Body of pancreas (tissue), 4 donors: ENCODE measurements at regions not wholly inside any gene's neighbourhood (a gene's known extent, or its start where the extent isn't known, plus 50 kb on each side); places are given as distances from the start of the nearest gene placed in this dataset.
"Not testable (repeated sequence)": the region's sequence is repeated elsewhere in the genome, so short reads cannot be mapped to it uniquely, and the experiment has no call there.

Experiments
- ATAC-seq: fragments of 150-250 bp; one replicate; pipeline ENCODE4 v1.9.1; 2016
- DNase-seq, 4 donors: peaks; one replicate each; pipeline ENCODE4 v3.0.0-alpha.2; 2019
- H3K27ac ChIP-seq, 4 donors: fragments of 200-600 bp; sonication (generic); 1 replicate in 3 of 4; 2 replicates in 1 of 4; pipeline versions ENCODE4 v1.5.1 to v1.6.1; 2016 to 2019; ENCODE audit warnings: mild to moderate bottlenecking in 1 of 4, mixed read lengths in 1 of 4, moderate library complexity in 1 of 4
- H3K27me3 ChIP-seq, 2 donors: fragments of 200-600 bp; sonication (generic); one replicate each; pipeline ENCODE4 v1.6.0; 2016; ENCODE audit warnings: mild to moderate bottlenecking in 1 of 2
- H3K36me3 ChIP-seq, 2 donors: fragments of 200-600 bp; sonication (generic); replicated peaks in 1 of 2; 2 replicates each; pipeline ENCODE4 v1.5.1; 2016; ENCODE audit warnings: low read depth in 2 of 2; ENCODE audit not compliant: insufficient read depth in 1 of 2
- H3K4me1 ChIP-seq: fragments of 200-600 bp; sonication (generic); one replicate; pipeline ENCODE4 v1.6.0; 2016
- H3K4me3 ChIP-seq, 2 donors: fragments of 200-600 bp; sonication (generic); 1 replicate in 1 of 2; 2 replicates in 1 of 2; pipeline ENCODE4 v1.5.1; 2016 to 2019
- H3K9me3 ChIP-seq, 3 donors: fragments of 200-600 bp; sonication (generic); 1 replicate in 2 of 3; 2 replicates in 1 of 3; pipeline ENCODE4 v1.5.1; 2016
- CTCF ChIP-seq, 7 experiments: fragments of 450-650 bp in 4 of 7; fragments of 200-600 bp in 3 of 7; sonication (generic) in 3 of 7; IDR thresholded peaks; one replicate each; pipeline ENCODE4 v1.5.1; 2016 to 2019; ENCODE audit warnings: antibody characterized with exemption in 7 of 7
- POLR2A ChIP-seq, 3 donors: fragments of 450-650 bp; IDR thresholded peaks; one replicate each; pipeline ENCODE4 v1.6.1; 2016; ENCODE audit warnings: antibody characterized with exemption in 3 of 3, mild to moderate bottlenecking in 2 of 3
- WGBS, 2 donors: methylation state at CpG; one replicate each; pipeline ENCODE4 v1.1.5; 2017; 5-methylcytosine and 5-hydroxymethylcytosine counted together
- intact Hi-C: fragments of 100-400 bp; cut with DNase I; formaldehyde crosslinking; loops from one replicate; pipeline ENCODE4 v1.15.1; 2023

- 84 to 90% methylated on average over 3 of the region's 3 CpGs for WGBS, 2 donors
- H3K27me3 ChIP-seq = no peaks in the 10 kb centered on the region
Observed at GRCh38 chr11:110852921-110853490, 140.8 kb upstream of the ARHGAP20 start.

DNA sequence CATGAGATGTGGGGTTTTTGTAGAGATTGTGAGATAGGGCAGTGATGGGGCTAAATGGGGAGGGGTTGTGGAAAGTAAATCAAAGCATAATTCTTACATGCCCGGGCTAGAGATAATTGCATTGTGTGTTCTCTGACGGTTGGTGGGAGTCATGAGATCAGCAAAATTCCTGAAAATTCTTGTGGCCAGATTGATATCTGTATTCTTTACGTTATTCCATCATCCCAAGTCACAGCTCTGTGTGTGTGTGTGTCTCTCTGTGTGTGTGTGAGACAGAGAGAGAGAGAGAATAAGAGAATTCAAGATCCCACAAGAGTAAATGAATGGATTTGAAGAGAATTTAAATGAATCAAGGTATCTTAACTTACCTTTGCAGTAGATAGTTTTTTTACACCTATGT is 138.6 kb upstream of the ARHGAP20 start:
- Histone ChIP-seq H3K4me1 (no peaks in the 10 kb centered on the region), H3K36me3 (no peaks in the 10 kb centered on the region), H3K9me3 (no peaks in the 10 kb centered on the region), H3K27ac (no peak overlapping the region), H3K4me3 (no peak overlapping the region), H3K27me3 (no peaks in the 10 kb centered on the region)
- 69 to 76% methylated on average over 3 of the region's 3 CpGs for WGBS, 2 donors
- DNase-seq (no peak), ATAC-seq (no peak)
- intact Hi-C loops = no loop called here
- no peak for TF ChIP-seq CTCF (IDR thresholded peaks at IDR 0.05)
- no peak for TF ChIP-seq POLR2A (IDR thresholded peaks at IDR 0.05)

More at GRCh38 chr11:110852921-110853490, 140.8 kb upstream of the ARHGAP20 start:
- Histone ChIP-seq H3K4me3 (no peak overlapping the region), H3K27ac (no peak overlapping the region), H3K9me3 (no peaks in the 10 kb centered on the region), H3K4me1 (no peaks in the 10 kb centered on the region), H3K36me3 (no peaks in the 10 kb centered on the region)
- DNase-seq = no peak
- intact Hi-C loops = no loop called here
- ATAC-seq = no peak
- TF ChIP-seq POLR2A (IDR thresholded peaks at IDR 0.05) = no peak

- H3K9me3 ChIP-seq, intact Hi-C loops, H3K4me3 ChIP-seq, H3K4me1 ChIP-seq, H3K27me3 ChIP-seq, ATAC-seq, DNase-seq, H3K27ac ChIP-seq, H3K36me3 ChIP-seq: not testable (repeated sequence)
- WGBS, 2 donors = 84 to 96% methylated on average over 1 of the region's 1 CpG
Observed at GRCh38 chr11:110843053-110843452, 130.8 kb upstream of the ARHGAP20 start.

GRCh38 chr11:110838808-110839207 is 126.6 kb upstream of the ARHGAP20 start:
- Histone ChIP-seq H3K27ac (no peak overlapping the region), H3K9me3 (peaks cover 0 to 4% (median 0%) of the 10 kb centered on the region in 3 donors), H3K4me3 (no peak overlapping the region), H3K27me3 (no peaks in the 10 kb centered on the region), H3K4me1 (no peaks in the 10 kb centered on the region), H3K36me3 (no peaks in the 10 kb centered on the region)
- intact Hi-C loops = no loop called here
- ATAC-seq = no peak
- TF ChIP-seq CTCF (IDR thresholded peaks at IDR 0.05) (no peak), POLR2A (IDR thresholded peaks at IDR 0.05) (no peak)
- WGBS, 2 donors = 58 to 70% methylated on average over 2 of the region's 2 CpGs
- no peak for DNase-seq

DNA sequence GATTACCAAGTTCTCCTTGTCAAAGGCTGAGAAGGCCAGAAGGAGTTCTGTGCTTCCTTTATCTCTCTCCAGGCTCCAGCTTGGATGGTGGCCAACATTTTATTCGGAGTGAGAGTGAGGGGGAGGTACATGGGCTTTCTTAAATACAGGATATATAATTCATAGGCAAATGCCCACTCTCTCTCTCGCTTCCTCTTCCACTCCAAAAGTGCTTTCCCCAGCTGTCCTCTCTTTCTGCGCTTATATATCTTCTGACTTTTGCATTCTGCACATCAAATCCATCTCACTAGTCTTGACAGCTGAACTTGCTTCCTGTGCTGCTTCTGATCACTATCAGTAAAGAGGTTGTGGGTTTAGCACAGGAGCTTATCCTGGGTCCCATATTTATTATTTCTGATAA is 125.4 kb upstream of the ARHGAP20 start:
- Histone ChIP-seq H3K4me1 (no peaks in the 10 kb centered on the region), H3K27ac (no peak overlapping the region), H3K36me3 (no peaks in the 10 kb centered on the region), H3K4me3 (no peak overlapping the region), H3K9me3 (no peaks in the 10 kb centered on the region), H3K27me3 (no peaks in the 10 kb centered on the region)
- no peak for TF ChIP-seq CTCF (IDR thresholded peaks at IDR 0.05)
- TF ChIP-seq POLR2A (IDR thresholded peaks at IDR 0.05) = no peak
- ATAC-seq = no peak
- DNase-seq = no peak
- intact Hi-C loops = no loop called here
- 55 to 61% methylated on average over 3 of the region's 3 CpGs for WGBS, 2 donors

- no peaks in the 10 kb centered on the region for H3K4me1 ChIP-seq
- WGBS, 2 donors = 73 to 75% methylated on average over 8 of the region's 8 CpGs
- no peaks in the 10 kb centered on the region for H3K36me3 ChIP-seq
- H3K27me3 ChIP-seq = no peaks in the 10 kb centered on the region
- no peak overlapping the region for H3K27ac ChIP-seq
- H3K4me3 ChIP-seq = no peak overlapping the region
- ATAC-seq (no peak), DNase-seq (no peak)
- H3K9me3 ChIP-seq = no peaks in the 10 kb centered on the region
- no peak for TF ChIP-seq CTCF (IDR thresholded peaks at IDR 0.05)
- no peak for TF ChIP-seq POLR2A (IDR thresholded peaks at IDR 0.05)
- intact Hi-C loops = no loop called here
Observed at GRCh38 chr11:110835106-110835505, 122.9 kb upstream of the ARHGAP20 start.
